Astrocyte of the cerebellum (primary cell): ENCODE measurements at regions not wholly inside any gene's neighbourhood (a gene's known extent, or its start where the extent isn't known, plus 50 kb on each side); places are given as distances from the start of the nearest gene placed in this dataset.
A peak's percentile ranks its signal among the peaks of the same experiment; 100 is the strongest.

Source experiments
- DNase-seq: peaks from one replicate; pipeline ENCODE4 v3.0.0-alpha.2; 2011; ENCODE audit warnings: low read depth
- H3K4me3 ChIP-seq: 2 replicates; pipeline ENCODE4 v1.5.1; 2011; ENCODE audit warnings: mild to moderate bottlenecking, low read depth, low read length, moderate library complexity
- CTCF ChIP-seq: IDR thresholded peaks from 2 replicates; pipeline ENCODE4 v1.5.1; 2012; ENCODE audit warnings: low read length, low read depth, moderate library complexity, mild to moderate bottlenecking; ENCODE audit errors: missing control alignments
- in situ Hi-C: cut with HindIII; loops from 2 replicates; pipeline ENCODE4 v1.10.0; 2017; ENCODE audit warnings: low sequenced_read_pairs

GRCh38 chr18:66754335-66754734, 150.4 kb upstream of the CDH19 start:
- no peak for DNase-seq
- no peak overlapping the region for H3K4me3 ChIP-seq
- in situ Hi-C loops, result no loop called here
- TF ChIP-seq CTCF, result no peak

- TF ChIP-seq CTCF, result no peak
- H3K4me3 ChIP-seq, result no peak overlapping the region
- in situ Hi-C loops, result no loop called here
- DNase-seq, result no peak
These were observed 148.8 kb upstream of the CDH19 start for GRCh38 chr18:66752733-66753132.

GRCh38 chr18:66749481-66750035, 145.7 kb upstream of the CDH19 start:
- no peak overlapping the region for H3K4me3 ChIP-seq
- in situ Hi-C loops, result no loop called here
- DNase-seq, result peak; percentile 36

GRCh38 chr18:66749030-66749429, 145.1 kb upstream of the CDH19 start:
- H3K4me3 ChIP-seq, result no peak overlapping the region
- TF ChIP-seq CTCF, result peak; percentile 14
- DNase-seq, result no peak
- in situ Hi-C loops, result no loop called here

More at GRCh38 chr18:66749481-66750035, 145.7 kb upstream of the CDH19 start:
- no peak for TF ChIP-seq CTCF

GRCh38 chr18:66742832-66743231, 138.9 kb upstream of the CDH19 start:
- in situ Hi-C loops, result no loop called here
- H3K4me3 ChIP-seq, result no peak overlapping the region
- no peak for TF ChIP-seq CTCF
- no peak for DNase-seq

GRCh38 chr18:66735933-66736332, 132.0 kb upstream of the CDH19 start:
- in situ Hi-C loops, result no loop called here
- no peak for TF ChIP-seq CTCF
- no peak for DNase-seq
- no peak overlapping the region for H3K4me3 ChIP-seq
